NT2/D1 (cell line): ENCODE measurements at regions not wholly inside any gene's neighbourhood (a gene's known extent, or its start where the extent isn't known, plus 50 kb on each side); places are given as distances from the start of the nearest gene placed in this dataset.

Experiments
- SUZ12 ChIP-seq: IDR thresholded peaks from 2 replicates; pipeline ENCODE4 v1.6.1; 2011; ENCODE audit not compliant: insufficient read length, insufficient read depth; ENCODE audit errors: extremely low read depth
- YY1 ChIP-seq: IDR thresholded peaks from 2 replicates; pipeline ENCODE4 v1.6.1; 2011; ENCODE audit not compliant: insufficient read length, insufficient read depth

GRCh38 chr9:71609448-71609830, 158.9 kb downstream of the CEMIP2 start:
- no peak for TF ChIP-seq SUZ12
- no peak for TF ChIP-seq YY1
